H1 (cell line): ENCODE measurements at regions not wholly inside any gene's neighbourhood (a gene's known extent, or its start where the extent isn't known, plus 50 kb on each side); places are given as distances from the start of the nearest gene placed in this dataset.

Experiments
- CTCF ChIA-PET: fragments of 300-600 bp; sonication (Branson Sonifier 250); formaldehyde crosslinking; loops from one replicate; lab custom pipeline; 2021; ENCODE audit not compliant: partially characterized antibody; lab: Charles Lee
- POLR2A ChIA-PET: fragments of 300-600 bp; sonication (Branson Sonifier 250); formaldehyde crosslinking; loops from one replicate; lab custom pipeline; 2021; ENCODE audit warnings: inconsistent platforms; ENCODE audit not compliant: partially characterized antibody; lab: Charles Lee
- DNase-seq, 2 experiments: peaks; one replicate each; pipeline versions ENCODE4 v3.0.0 to v3.0.0-alpha.2; 2010 to 2022; ENCODE audit warnings: low spot score in 2 of 2, low read depth in 1 of 2, mixed read lengths in 1 of 2
- FAIRE-seq: peaks from 2 replicates; lab custom pipeline; 2011; peaks lifted over from hg19 to GRCh38; lab: Jason Lieb, UNC
- H2AFZ ChIP-seq: 2 replicates; pipeline ENCODE4 v1.8.1; 2012; ENCODE audit warnings: low read length, inconsistent platforms
- H2AK5ac ChIP-seq: 2 replicates; pipeline ENCODE4 v1.6.1; 2013; ENCODE audit warnings: low read depth, low read length
- H2BK120ac ChIP-seq: replicated peaks from 2 replicates; pipeline ENCODE3; 2013; ENCODE audit warnings: low read depth, low read length, inconsistent platforms
- H2BK12ac ChIP-seq: 2 replicates; pipeline ENCODE4 v1.6.1; 2013; ENCODE audit warnings: low read depth, low read length
- H2BK15ac ChIP-seq: 2 replicates; pipeline ENCODE4 v1.6.1; 2013; ENCODE audit warnings: low read length
- H2BK20ac ChIP-seq: 2 replicates; pipeline ENCODE4 v1.6.1; 2013; ENCODE audit warnings: low read length
- H2BK5ac ChIP-seq: 2 replicates; pipeline ENCODE4 v1.6.1; 2013; ENCODE audit warnings: low read depth, low read length
- H3K14ac ChIP-seq: 2 replicates; pipeline ENCODE4 v1.6.1; 2013; ENCODE audit warnings: inconsistent platforms; ENCODE audit not compliant: insufficient read length
- H3K18ac ChIP-seq: 2 replicates; pipeline ENCODE4 v1.6.1; 2013; ENCODE audit warnings: low read length; ENCODE audit errors: extremely low read depth
- H3K23ac ChIP-seq: 2 replicates; pipeline ENCODE4 v1.6.1; 2013; ENCODE audit warnings: inconsistent platforms; ENCODE audit not compliant: insufficient read length
- H3K23me2 ChIP-seq: 2 replicates; pipeline ENCODE4 v1.6.1; 2013; ENCODE audit warnings: low read depth, low read length
- H3K27ac ChIP-seq: 2 replicates; pipeline ENCODE4 v1.6.1; 2011; ENCODE audit warnings: low read depth, low read length, inconsistent platforms
- H3K27me3 ChIP-seq, 4 experiments: replicated peaks in 1 of 4; 1 replicate in 1 of 4; 2 replicates in 3 of 4; pipeline versions ENCODE4 v1.6.1 to v1.8.1; 2011 to 2013; ENCODE audit warnings: low read length in 3 of 4, mild to moderate bottlenecking in 3 of 4, inconsistent platforms in 2 of 4, mixed read lengths in 2 of 4, moderate library complexity in 1 of 4; ENCODE audit not compliant: control insufficient read depth in 3 of 4, insufficient read depth in 3 of 4; ENCODE audit errors: extremely low read depth in 1 of 4
- H3K36me3 ChIP-seq, 4 experiments: 2 replicates each; pipeline versions ENCODE4 v1.6.1 to v1.8.1; 2011 to 2013; ENCODE audit warnings: mild to moderate bottlenecking in 4 of 4, low read length in 3 of 4, moderate library complexity in 2 of 4, control low read depth in 1 of 4, inconsistent platforms in 1 of 4; ENCODE audit not compliant: insufficient read depth in 4 of 4, control insufficient read depth in 2 of 4
- H3K4ac ChIP-seq: replicated peaks from 2 replicates; pipeline ENCODE3; 2013; ENCODE audit warnings: low read length, low read depth, mixed read lengths, inconsistent platforms; ENCODE audit not compliant: insufficient read length
- H3K4me1 ChIP-seq, 4 experiments: replicated peaks in 1 of 4; 1 replicate in 1 of 4; 2 replicates in 3 of 4; pipeline versions ENCODE4 v1.6.1 to v1.8.1; 2011 to 2013; ENCODE audit warnings: low read length in 3 of 4, inconsistent platforms in 2 of 4, mixed read lengths in 1 of 4; ENCODE audit not compliant: insufficient read depth in 4 of 4, control insufficient read depth in 3 of 4
- H3K4me2 ChIP-seq, 2 experiments: 2 replicates each; pipeline versions ENCODE4 v1.6.1 to v1.8.1; 2011 to 2013; ENCODE audit warnings: low read depth in 2 of 2, low read length in 2 of 2, control low read depth in 1 of 2, inconsistent platforms in 1 of 2, mild to moderate bottlenecking in 1 of 2; ENCODE audit not compliant: insufficient read depth in 1 of 2
- H3K4me3 ChIP-seq, 4 experiments: fragments of 200-600, 300-600 bp in 1 of 4; sonication (generic), shearing (Covaris generic), sonication (Bioruptor Twin) in 1 of 4; 2 replicates each; pipeline versions ENCODE4 v1.5.1 to v1.8.1; 2011 to 2016; ENCODE audit warnings: low read length in 4 of 4, low read depth in 3 of 4, control low read depth in 2 of 4, inconsistent platforms in 2 of 4, mild to moderate bottlenecking in 2 of 4, mixed read lengths in 1 of 4, moderate library complexity in 1 of 4; ENCODE audit not compliant: insufficient read depth in 2 of 4; ENCODE audit errors: extremely low read depth in 1 of 4
- H3K56ac ChIP-seq: replicated peaks from 2 replicates; pipeline ENCODE3; 2013; ENCODE audit warnings: low read depth, mild to moderate bottlenecking, mixed read lengths, low read length, inconsistent platforms; ENCODE audit not compliant: insufficient read length
- H3K79me1 ChIP-seq: 2 replicates; pipeline ENCODE4 v1.6.1; 2013; ENCODE audit warnings: low read depth, low read length, control low read depth
- H3K79me2 ChIP-seq, 2 experiments: 2 replicates each; pipeline versions ENCODE4 v1.6.1 to v1.8.1; 2012 to 2013; ENCODE audit warnings: low read length in 2 of 2, mild to moderate bottlenecking in 2 of 2, inconsistent platforms in 1 of 2; ENCODE audit not compliant: insufficient read depth in 2 of 2, control insufficient read depth in 1 of 2
- H3K9ac ChIP-seq, 4 experiments: replicated peaks in 1 of 4; 1 replicate in 1 of 4; 2 replicates in 3 of 4; pipeline versions ENCODE4 v1.6.1 to v1.8.1; 2011 to 2013; ENCODE audit warnings: low read depth in 3 of 4, low read length in 3 of 4, control low read depth in 2 of 4, mild to moderate bottlenecking in 2 of 4, moderate library complexity in 2 of 4, inconsistent platforms in 1 of 4; ENCODE audit errors: extremely low read depth in 1 of 4
- H3K9me3 ChIP-seq, 2 experiments: 2 replicates each; pipeline versions ENCODE4 v1.6.1 to v1.8.1; 2012 to 2013; ENCODE audit warnings: mild to moderate bottlenecking in 2 of 2, moderate library complexity in 2 of 2, control low read depth in 1 of 2, inconsistent platforms in 1 of 2, low read depth in 1 of 2, low read length in 1 of 2, mixed read lengths in 1 of 2; ENCODE audit not compliant: insufficient read depth in 2 of 2
- H4K20me1 ChIP-seq, 2 experiments: replicated peaks in 1 of 2; 2 replicates each; pipeline versions ENCODE3 to v1.8.1; 2011 to 2013; ENCODE audit warnings: inconsistent platforms in 2 of 2, low read length in 2 of 2, mild to moderate bottlenecking in 1 of 2; ENCODE audit not compliant: insufficient read depth in 2 of 2, control insufficient read depth in 1 of 2
- H4K5ac ChIP-seq: 2 replicates; pipeline ENCODE4 v1.6.1; 2013; ENCODE audit warnings: low read length, low read depth, mixed read lengths, inconsistent platforms; ENCODE audit not compliant: insufficient read length
- H4K8ac ChIP-seq: 2 replicates; pipeline ENCODE4 v1.8.0; 2013; ENCODE audit warnings: mild to moderate bottlenecking, moderate library complexity, low read length, inconsistent platforms; ENCODE audit not compliant: insufficient read depth; ENCODE audit errors: extremely low read depth
- H4K91ac ChIP-seq: replicated peaks from 2 replicates; pipeline ENCODE3; 2013; ENCODE audit warnings: low read length, mixed read lengths, inconsistent platforms; ENCODE audit not compliant: insufficient read length
- CHD2 ChIP-seq: IDR thresholded peaks from 2 replicates; pipeline ENCODE4 v1.6.1; 2012; ENCODE audit warnings: low read length, improper control_type of control experiment
- CREB1 ChIP-seq: IDR thresholded peaks from 2 replicates; pipeline ENCODE4 v1.6.1; 2012; ENCODE audit warnings: inconsistent platforms
- FOSL1 ChIP-seq: IDR thresholded peaks from 2 replicates; pipeline ENCODE4 v1.6.1; 2011; ENCODE audit warnings: mild to moderate bottlenecking, low read depth, low read length, moderate library complexity; ENCODE audit not compliant: insufficient read depth
- JUN ChIP-seq: IDR thresholded peaks from 2 replicates; pipeline ENCODE4 v1.6.1; 2011; ENCODE audit warnings: low read depth, mild to moderate bottlenecking, improper control_type of control experiment, low read length
- KDM5A ChIP-seq: fragments of 200-600 bp; IDR thresholded peaks from 2 replicates; pipeline ENCODE4 v1.7.1; 2012; ENCODE audit warnings: mild to moderate bottlenecking, low read length, inconsistent platforms, mixed read lengths
- SAP30 ChIP-seq: fragments of 300-600 bp; sonication (generic); IDR thresholded peaks from 2 replicates; pipeline ENCODE4 v1.7.1; 2012; ENCODE audit warnings: low read length, moderate library complexity, mild to moderate bottlenecking, inconsistent platforms; ENCODE audit not compliant: insufficient read depth, insufficient replicate concordance
- SIX5 ChIP-seq: IDR thresholded peaks from 2 replicates; pipeline ENCODE4 v1.6.1; 2011; ENCODE audit warnings: mild to moderate bottlenecking, low read depth, low read length
- WGBS, 2 experiments: shearing (Covaris generic) in 1 of 2; methylation state at CpG; one replicate each; pipeline versions ENCODE4 v1.1.6 to v1.1.7; 2013 to 2015; ENCODE audit warnings: low lambda C conversion rate in 2 of 2, mixed read lengths in 2 of 2, inconsistent platforms in 1 of 2, low coverage in 1 of 2, missing lambda C conversion rate in 1 of 2; ENCODE audit not compliant: insufficient replicate concordance in 2 of 2, insufficient coverage in 1 of 2, insufficient read length in 1 of 2; ENCODE audit errors: extremely low coverage in 1 of 2, missing lambda C conversion rate in 1 of 2; 5-methylcytosine and 5-hydroxymethylcytosine counted together
- TF ChIP-seq, protein P1 (sequence below), 3 experiments: IDR thresholded peaks; 1 replicate in 2 of 3; 2 replicates in 1 of 3; pipeline versions ENCODE4 v1.5.1 to v1.6.1; 2011; ENCODE audit warnings: low read length in 3 of 3, mild to moderate bottlenecking in 3 of 3, inconsistent platforms in 2 of 3, low read depth in 1 of 3, moderate library complexity in 1 of 3; ENCODE audit not compliant: insufficient read depth in 1 of 3; ENCODE audit errors: control extremely low read depth in 1 of 3

DNA sequence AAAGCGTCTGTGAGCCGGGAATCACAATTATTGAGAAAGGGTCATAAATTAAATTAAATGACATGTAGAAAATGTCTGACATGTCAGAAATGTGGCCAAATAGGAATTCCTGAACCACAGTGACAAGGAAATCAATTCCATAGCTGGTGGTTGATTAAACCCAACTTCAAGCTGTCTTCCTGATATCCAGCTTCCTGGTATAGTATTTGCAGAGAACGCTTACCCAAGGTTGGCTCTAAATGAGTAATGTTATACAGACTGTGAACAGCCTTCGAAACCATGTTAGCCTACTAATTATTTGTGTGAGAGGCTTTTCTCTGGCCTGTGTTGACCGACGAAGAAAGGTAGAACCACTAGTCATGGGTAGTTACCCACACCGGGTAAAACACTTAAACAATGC, 347.2 kb downstream of the RFC3 start:
- Histone ChIP-seq H3K14ac (no peak overlapping the region), H2BK12ac (no peak overlapping the region), H2BK5ac (no peak overlapping the region), H4K91ac (no peak overlapping the region), H3K4me2 (no peak overlapping the region), H3K79me2 (no peaks in the 10 kb centered on the region), H2BK20ac (no peak overlapping the region), H3K36me3 (no peaks in the 10 kb centered on the region), H3K23ac (no peak overlapping the region), H2AK5ac (no peak overlapping the region), H3K27me3 (no peaks in the 10 kb centered on the region), H3K9ac (no peak overlapping the region), H3K4me1 (peaks cover 0 to 10% (median 4%) of the 10 kb centered on the region in 4 experiments; a peak in 3 of 7 replicates), H3K56ac (no peak overlapping the region), H3K18ac (no peak overlapping the region), H3K4me3 (no peak overlapping the region), H3K9me3 (no peaks in the 10 kb centered on the region), H3K79me1 (no peaks in the 10 kb centered on the region), H2AFZ (no peak overlapping the region), H2BK15ac (no peak overlapping the region), H3K4ac (no peak overlapping the region), H4K5ac (no peak overlapping the region), H3K27ac (no peak overlapping the region), H4K8ac (no peak overlapping the region), H2BK120ac (no peak overlapping the region), H4K20me1 (no peaks in the 10 kb centered on the region), H3K23me2 (no peaks in the 10 kb centered on the region)
- DNase-seq (no peak), FAIRE-seq (no peak)
- WGBS, 2 experiments, result 95% methylated on average over 7 of the region's 7 CpGs; no CpG with 5 or more reads in 1 of the 2 experiments
- ChIA-PET POLR2A (no interaction called here), CTCF (interaction anchor here (0.7 to 1.3 kb wide), 3 partner anchors 17 to 993 kb away, joined by 3 read pairs; no protein-coding TSS in a partner anchor)
- TF ChIP-seq CHD2, result no peak
- no peak for TF ChIP-seq SAP30
- no peak for TF ChIP-seq KDM5A
- TF ChIP-seq, protein P1, sequence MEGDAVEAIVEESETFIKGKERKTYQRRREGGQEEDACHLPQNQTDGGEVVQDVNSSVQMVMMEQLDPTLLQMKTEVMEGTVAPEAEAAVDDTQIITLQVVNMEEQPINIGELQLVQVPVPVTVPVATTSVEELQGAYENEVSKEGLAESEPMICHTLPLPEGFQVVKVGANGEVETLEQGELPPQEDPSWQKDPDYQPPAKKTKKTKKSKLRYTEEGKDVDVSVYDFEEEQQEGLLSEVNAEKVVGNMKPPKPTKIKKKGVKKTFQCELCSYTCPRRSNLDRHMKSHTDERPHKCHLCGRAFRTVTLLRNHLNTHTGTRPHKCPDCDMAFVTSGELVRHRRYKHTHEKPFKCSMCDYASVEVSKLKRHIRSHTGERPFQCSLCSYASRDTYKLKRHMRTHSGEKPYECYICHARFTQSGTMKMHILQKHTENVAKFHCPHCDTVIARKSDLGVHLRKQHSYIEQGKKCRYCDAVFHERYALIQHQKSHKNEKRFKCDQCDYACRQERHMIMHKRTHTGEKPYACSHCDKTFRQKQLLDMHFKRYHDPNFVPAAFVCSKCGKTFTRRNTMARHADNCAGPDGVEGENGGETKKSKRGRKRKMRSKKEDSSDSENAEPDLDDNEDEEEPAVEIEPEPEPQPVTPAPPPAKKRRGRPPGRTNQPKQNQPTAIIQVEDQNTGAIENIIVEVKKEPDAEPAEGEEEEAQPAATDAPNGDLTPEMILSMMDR (IDR thresholded peaks at IDR 0.05; ENCODE audit: control extremely low read depth in 1 of 3, insufficient read depth in 1 of 3, low read depth in 1 of 3, low read length in 3 of 3), result no peak
- TF ChIP-seq JUN, result no peak
- no peak for TF ChIP-seq CREB1
- TF ChIP-seq FOSL1, result no peak
- no peak for TF ChIP-seq SIX5
